Trophoblast cell (in vitro differentiated cells and primary cell): ENCODE measurements at regions not wholly inside any gene's neighbourhood (a gene's known extent, or its start where the extent isn't known, plus 50 kb on each side); places are given as distances from the start of the nearest gene placed in this dataset.
"Not testable (repeated sequence)": the region's sequence is repeated elsewhere in the genome, so short reads cannot be mapped to it uniquely, and the experiment has no call there.

Experiments used
- DNase-seq, 2 donors: peaks; one replicate each; pipeline ENCODE4 v3.0.0-alpha.2; 2016
- H2AFZ ChIP-seq: 2 replicates; pipeline ENCODE4 v1.6.1; 2013; ENCODE audit warnings: low read length, moderate library complexity, mild to moderate bottlenecking; ENCODE audit not compliant: insufficient read depth, poor library complexity
- H2AK5ac ChIP-seq: 2 replicates; pipeline ENCODE4 v1.6.1; 2013; ENCODE audit warnings: mild to moderate bottlenecking, low read length
- H2BK120ac ChIP-seq: 2 replicates; pipeline ENCODE4 v1.6.1; 2013; ENCODE audit warnings: low read length, mild to moderate bottlenecking, moderate library complexity; ENCODE audit not compliant: insufficient read depth, poor library complexity
- H2BK12ac ChIP-seq: 2 replicates; pipeline ENCODE4 v1.6.1; 2013; ENCODE audit warnings: mild to moderate bottlenecking, low read length, moderate library complexity
- H2BK5ac ChIP-seq: 2 replicates; pipeline ENCODE4 v1.6.1; 2013; ENCODE audit warnings: low read length, low read depth, moderate library complexity, mild to moderate bottlenecking; ENCODE audit not compliant: poor library complexity
- H3K14ac ChIP-seq: 2 replicates; pipeline ENCODE4 v1.6.1; 2013; ENCODE audit warnings: mild to moderate bottlenecking, low read length
- H3K18ac ChIP-seq: 2 replicates; pipeline ENCODE4 v1.6.1; 2013; ENCODE audit warnings: mild to moderate bottlenecking, low read length
- H3K23ac ChIP-seq: 2 replicates; pipeline ENCODE4 v1.6.1; 2013; ENCODE audit warnings: low read length
- H3K27ac ChIP-seq: 2 replicates; pipeline ENCODE4 v1.5.1; 2013; ENCODE audit warnings: low read depth, mild to moderate bottlenecking, inconsistent platforms, low read length, moderate library complexity
- H3K27me3 ChIP-seq: 2 replicates; pipeline ENCODE4 v1.6.1; 2013; ENCODE audit warnings: inconsistent platforms, mild to moderate bottlenecking, low read length, moderate library complexity; ENCODE audit not compliant: insufficient read depth
- H3K36me3 ChIP-seq, 2 experiments: 1 replicate in 1 of 2; 2 replicates in 1 of 2; pipeline ENCODE4 v1.6.1; 2013; ENCODE audit warnings: low read length in 2 of 2, mild to moderate bottlenecking in 2 of 2, moderate library complexity in 1 of 2; ENCODE audit not compliant: insufficient read depth in 2 of 2, control insufficient read depth in 1 of 2
- H3K4ac ChIP-seq: 2 replicates; pipeline ENCODE4 v1.6.1; 2013; ENCODE audit warnings: low read depth, mild to moderate bottlenecking, low read length, moderate library complexity
- H3K4me1 ChIP-seq, 2 experiments: 1 replicate in 1 of 2; 2 replicates in 1 of 2; pipeline ENCODE4 v1.6.1; 2013; ENCODE audit warnings: low read length in 2 of 2, mild to moderate bottlenecking in 2 of 2, moderate library complexity in 1 of 2; ENCODE audit not compliant: insufficient read depth in 2 of 2, control insufficient read depth in 1 of 2
- H3K4me2 ChIP-seq: 2 replicates; pipeline ENCODE4 v1.6.1; 2013; ENCODE audit warnings: inconsistent platforms, mild to moderate bottlenecking, low read length, moderate library complexity
- H3K4me3 ChIP-seq: 2 replicates; pipeline ENCODE4 v1.5.1; 2013; ENCODE audit warnings: mild to moderate bottlenecking, low read depth, low read length, inconsistent platforms
- H3K79me1 ChIP-seq: one replicate; pipeline ENCODE4 v1.6.1; 2013; ENCODE audit warnings: low read length
- H3K79me2 ChIP-seq: 2 replicates; pipeline ENCODE4 v1.6.1; 2013; ENCODE audit warnings: low read length, mild to moderate bottlenecking; ENCODE audit not compliant: control insufficient read depth, insufficient read depth, poor library complexity
- H3K9ac ChIP-seq: 2 replicates; pipeline ENCODE4 v1.6.1; 2013; ENCODE audit warnings: mild to moderate bottlenecking, low read length
- H3K9me3 ChIP-seq: 2 replicates; pipeline ENCODE4 v1.6.1; 2013; ENCODE audit warnings: low read depth, mild to moderate bottlenecking, control low read depth, inconsistent platforms, low read length; ENCODE audit not compliant: insufficient read depth
- H4K12ac ChIP-seq: 2 replicates; pipeline ENCODE4 v1.6.1; 2013; ENCODE audit warnings: low read depth, mild to moderate bottlenecking, low read length, moderate library complexity
- H4K8ac ChIP-seq: 2 replicates; pipeline ENCODE4 v1.6.1; 2013; ENCODE audit warnings: low read depth, mild to moderate bottlenecking, low read length, moderate library complexity
- H4K91ac ChIP-seq: one replicate; pipeline ENCODE4 v1.6.1; 2013; ENCODE audit warnings: low read depth, mild to moderate bottlenecking, low read length, moderate library complexity
- WGBS: extraction: QIAGEN DNeasy Blood & Tissue Kit; methylation state at CpG from one replicate; pipeline ENCODE4 v1.1.7; 2013; ENCODE audit warnings: missing lambda C conversion rate; ENCODE audit not compliant: insufficient read length, insufficient coverage; ENCODE audit errors: extremely low coverage; 5-methylcytosine and 5-hydroxymethylcytosine counted together

DNA sequence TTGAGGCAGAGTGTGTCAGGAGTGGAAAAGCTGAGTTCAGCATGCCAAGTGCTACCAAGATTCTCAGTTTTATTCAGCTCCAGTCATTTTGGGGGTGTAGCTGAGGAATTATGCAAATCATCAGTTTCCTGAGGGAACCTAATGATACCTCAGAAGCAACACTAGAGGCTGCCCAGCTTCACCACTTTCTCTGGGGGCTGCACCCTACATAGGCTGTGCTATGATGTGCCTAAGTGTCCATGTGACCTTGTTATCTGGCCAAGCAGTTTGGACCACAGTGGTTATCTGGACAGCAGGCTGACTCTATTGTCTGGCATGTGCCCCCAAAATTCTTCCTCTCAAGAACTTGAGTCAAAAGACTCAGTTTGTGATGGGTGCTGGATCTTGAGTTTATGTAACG is 374.6 kb upstream of the SYNCRIP start:
- Histone ChIP-seq H3K9me3 (no peaks in the 10 kb centered on the region), H3K14ac (no peak overlapping the region), H2AFZ (no peak overlapping the region), H2BK120ac (peak overlapping the region; percentile 10), H3K79me1 (no peaks in the 10 kb centered on the region), H4K12ac (no peak overlapping the region), H3K4me1 (no peaks in the 10 kb centered on the region), H3K4ac (no peak overlapping the region), H3K18ac (no peak overlapping the region), H4K8ac (no peak overlapping the region), H3K36me3 (no peaks in the 10 kb centered on the region), H3K9ac (no peak overlapping the region), H3K79me2 (no peaks in the 10 kb centered on the region), H2AK5ac (no peak overlapping the region), H3K27ac (no peak overlapping the region), H2BK5ac (no peak overlapping the region), H3K4me3 (no peak overlapping the region), H2BK12ac (no peak overlapping the region), H4K91ac (peak overlapping the region; percentile 41), H3K4me2 (no peak overlapping the region), H3K27me3 (no peaks in the 10 kb centered on the region), H3K23ac (no peak overlapping the region)
- no peak for DNase-seq
- no CpG with 5 or more reads among the region's 1 CpG for WGBS

- Histone ChIP-seq H3K36me3 (no peaks in the 10 kb centered on the region), H2BK12ac (no peak overlapping the region), H3K4me1 (no peaks in the 10 kb centered on the region), H2BK5ac (no peak overlapping the region), H3K27ac (peak overlapping the region; percentile 32), H3K4ac (no peak overlapping the region), H3K18ac (no peak overlapping the region), H3K9me3 (no peaks in the 10 kb centered on the region), H3K9ac (no peak overlapping the region), H4K12ac (no peak overlapping the region), H2AK5ac (no peak overlapping the region), H3K79me2 (no peaks in the 10 kb centered on the region), H2BK120ac (no peak overlapping the region), H3K14ac (no peak overlapping the region), H3K79me1 (no peaks in the 10 kb centered on the region), H4K8ac (no peak overlapping the region), H3K23ac (no peak overlapping the region), H3K4me3 (no peak overlapping the region), H2AFZ (no peak overlapping the region), H3K4me2 (no peak overlapping the region), H3K27me3 (no peaks in the 10 kb centered on the region), H4K91ac (no peak overlapping the region)
- no peak for DNase-seq
- no CpG with 5 or more reads among the region's 3 CpGs for WGBS
Observed at GRCh38 chr6:86016567-86016966, 373.9 kb upstream of the SYNCRIP start.

DNA sequence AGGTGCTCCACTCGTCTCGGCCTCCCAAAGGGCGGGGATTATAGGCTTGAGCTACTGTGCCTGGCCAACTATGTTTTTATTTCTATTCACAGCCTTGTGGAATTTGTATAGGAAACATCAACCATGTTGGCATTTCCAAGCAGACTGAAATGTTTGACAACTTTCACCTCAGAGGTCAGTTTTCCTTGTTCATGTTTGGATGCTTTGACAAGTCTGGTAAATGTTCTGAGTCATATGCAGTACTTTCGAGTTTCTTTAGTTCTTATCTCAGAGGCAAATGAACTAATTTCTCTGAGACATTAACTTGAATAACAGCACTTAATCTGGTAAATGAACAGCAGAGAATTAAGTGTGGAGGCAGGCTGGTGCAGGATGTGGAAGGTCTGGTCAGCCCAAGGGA is 373.4 kb upstream of the SYNCRIP start:
- Histone ChIP-seq H3K79me2 (no peaks in the 10 kb centered on the region), H2BK12ac (no peak overlapping the region), H3K9me3 (no peaks in the 10 kb centered on the region), H3K4me2 (no peak overlapping the region), H3K4me1 (no peaks in the 10 kb centered on the region), H2AK5ac (no peak overlapping the region), H3K4me3 (no peak overlapping the region), H3K79me1 (no peaks in the 10 kb centered on the region), H3K4ac (no peak overlapping the region), H2BK5ac (no peak overlapping the region), H3K27me3 (no peaks in the 10 kb centered on the region), H3K23ac (no peak overlapping the region), H3K9ac (no peak overlapping the region), H4K12ac (no peak overlapping the region), H2BK120ac (no peak overlapping the region), H3K18ac (no peak overlapping the region), H3K14ac (no peak overlapping the region), H3K36me3 (no peaks in the 10 kb centered on the region), H2AFZ (no peak overlapping the region), H4K8ac (no peak overlapping the region), H4K91ac (no peak overlapping the region), H3K27ac (peak overlapping the region; percentile 32)
- no peak for DNase-seq
- no CpG with 5 or more reads among the region's 4 CpGs for WGBS

DNA sequence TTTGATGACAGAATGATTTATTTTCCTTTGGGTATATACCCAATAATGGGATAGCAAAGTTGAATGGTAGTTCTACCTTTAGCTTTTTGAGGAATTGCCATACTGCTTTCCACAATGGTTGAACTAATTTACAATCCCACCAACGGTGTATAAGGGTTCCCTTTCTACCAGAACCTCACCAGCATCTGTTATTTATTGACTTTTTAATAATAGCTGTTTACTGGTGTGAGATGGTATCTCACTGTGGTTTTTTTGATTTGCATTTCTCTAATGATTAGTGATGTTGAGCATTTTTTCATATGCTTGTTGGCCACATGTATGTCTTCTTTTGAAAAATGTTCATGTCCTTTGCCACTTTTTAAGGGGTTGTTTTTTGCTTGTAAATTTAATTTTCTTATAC is 370.3 kb upstream of the SYNCRIP start:
- not testable (repeated sequence) for H3K4me1 ChIP-seq, H2BK5ac ChIP-seq, H4K8ac ChIP-seq, H2AK5ac ChIP-seq, H3K36me3 ChIP-seq, H2BK12ac ChIP-seq, H3K79me1 ChIP-seq, H3K79me2 ChIP-seq, H3K9ac ChIP-seq, H3K27ac ChIP-seq, H3K4me2 ChIP-seq, H3K27me3 ChIP-seq, H3K23ac ChIP-seq, H3K18ac ChIP-seq, H3K4me3 ChIP-seq, H3K4ac ChIP-seq, H2BK120ac ChIP-seq, H2AFZ ChIP-seq, H3K9me3 ChIP-seq, H4K91ac ChIP-seq, H4K12ac ChIP-seq, DNase-seq, H3K14ac ChIP-seq
- no CpG with 5 or more reads among the region's 1 CpG for WGBS
